ENCODE measurements at regions not wholly inside any gene's neighbourhood (a gene's known extent, or its start where the extent isn't known, plus 50 kb on each side); places are given as distances from the start of the nearest gene placed in this dataset.

DNA sequence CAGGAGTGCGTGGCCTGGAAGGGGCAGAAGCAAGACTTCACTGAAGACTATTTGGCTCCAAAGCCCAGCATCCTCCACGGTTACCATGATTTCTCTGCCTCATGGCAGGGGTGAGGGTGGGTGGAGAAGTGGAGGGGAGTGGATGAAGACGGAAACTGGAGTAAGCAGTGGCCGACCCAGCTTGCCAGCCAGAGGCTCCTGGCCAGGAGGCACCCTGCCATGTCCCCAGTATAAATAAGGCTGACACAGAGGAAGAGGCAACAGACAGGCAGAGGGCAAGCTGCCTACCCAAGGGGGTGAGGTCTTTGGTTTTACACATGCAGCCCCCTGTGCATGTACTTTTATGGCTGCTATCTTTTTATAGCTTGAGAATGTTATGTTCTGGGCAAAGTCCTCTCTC lies 102.6 kb upstream of the TBX20 start:
- TF ChIP-seq, protein P1, sequence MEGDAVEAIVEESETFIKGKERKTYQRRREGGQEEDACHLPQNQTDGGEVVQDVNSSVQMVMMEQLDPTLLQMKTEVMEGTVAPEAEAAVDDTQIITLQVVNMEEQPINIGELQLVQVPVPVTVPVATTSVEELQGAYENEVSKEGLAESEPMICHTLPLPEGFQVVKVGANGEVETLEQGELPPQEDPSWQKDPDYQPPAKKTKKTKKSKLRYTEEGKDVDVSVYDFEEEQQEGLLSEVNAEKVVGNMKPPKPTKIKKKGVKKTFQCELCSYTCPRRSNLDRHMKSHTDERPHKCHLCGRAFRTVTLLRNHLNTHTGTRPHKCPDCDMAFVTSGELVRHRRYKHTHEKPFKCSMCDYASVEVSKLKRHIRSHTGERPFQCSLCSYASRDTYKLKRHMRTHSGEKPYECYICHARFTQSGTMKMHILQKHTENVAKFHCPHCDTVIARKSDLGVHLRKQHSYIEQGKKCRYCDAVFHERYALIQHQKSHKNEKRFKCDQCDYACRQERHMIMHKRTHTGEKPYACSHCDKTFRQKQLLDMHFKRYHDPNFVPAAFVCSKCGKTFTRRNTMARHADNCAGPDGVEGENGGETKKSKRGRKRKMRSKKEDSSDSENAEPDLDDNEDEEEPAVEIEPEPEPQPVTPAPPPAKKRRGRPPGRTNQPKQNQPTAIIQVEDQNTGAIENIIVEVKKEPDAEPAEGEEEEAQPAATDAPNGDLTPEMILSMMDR (IDR thresholded peaks at IDR 0.05): no peak
- no peak for TF ChIP-seq POLR2A (IDR thresholded peaks at IDR 0.05)
